ENCODE measurements at regions not wholly inside any gene's neighbourhood (a gene's known extent, or its start where the extent isn't known, plus 50 kb on each side); places are given as distances from the start of the nearest gene placed in this dataset.

DNA sequence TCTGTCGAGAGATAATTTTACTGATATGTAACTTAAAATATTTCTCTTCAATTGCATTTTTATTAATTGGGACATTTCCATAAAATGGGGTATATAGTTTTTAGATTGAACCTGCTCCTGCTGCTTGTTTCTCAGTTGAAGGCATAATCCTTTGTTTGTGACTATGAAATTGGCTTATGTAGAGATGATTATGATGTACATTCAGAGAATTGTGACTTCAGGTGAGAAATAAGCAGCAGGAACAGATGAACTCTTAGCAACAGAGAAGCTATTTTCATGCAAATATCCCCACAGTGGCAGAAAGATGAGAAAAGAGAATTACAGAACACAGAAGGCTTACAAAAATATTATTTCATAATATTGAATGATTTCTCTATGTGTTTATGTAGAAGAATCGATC, 1499.5 kb upstream of the ADGRL3 start:
- TF ChIP-seq ATF2 (CRISPR knock-in tag; IDR thresholded peaks at IDR 0.05; ENCODE audit: borderline replicate concordance, low read depth), result no peak
- TF ChIP-seq ATF3 (CRISPR knock-in tag; conservative IDR thresholded peaks at IDR 0.05), result no peak

Measured in WTC11 (cell line).